Kidney (tissue), 13 donors: ENCODE measurements at regions not wholly inside any gene's neighbourhood (a gene's known extent, or its start where the extent isn't known, plus 50 kb on each side); places are given as distances from the start of the nearest gene placed in this dataset.
"Not testable (repeated sequence)": the region's sequence is repeated elsewhere in the genome, so short reads cannot be mapped to it uniquely, and the experiment has no call there.

ENCODE experiments used
- DNase-seq, 5 donors: peaks; one replicate each; pipeline ENCODE4 v3.0.0-alpha.2; 2013 to 2020
- FAIRE-seq: peaks from 2 replicates; lab custom pipeline; 2012; peaks lifted over from hg19 to GRCh38; lab: Jason Lieb, UNC
- H3K27ac ChIP-seq, 2 donors: one replicate each; pipeline ENCODE4 v1.7.0; 2013; ENCODE audit warnings: low read depth in 2 of 2, low read length in 2 of 2, inconsistent platforms in 1 of 2
- H3K27me3 ChIP-seq: one replicate; pipeline ENCODE4 v1.7.1; 2013; ENCODE audit warnings: low read length, inconsistent platforms; ENCODE audit not compliant: control insufficient read depth, insufficient read depth
- H3K36me3 ChIP-seq, 3 donors: one replicate each; pipeline versions ENCODE4 v1.7.0 to v1.7.1; 2013; ENCODE audit warnings: low read length in 3 of 3, control low read depth in 1 of 3, inconsistent platforms in 1 of 3; ENCODE audit not compliant: insufficient read depth in 3 of 3, control insufficient read depth in 2 of 3
- H3K4me1 ChIP-seq, 3 donors: one replicate each; pipeline versions ENCODE4 v1.7.0 to v1.7.1; 2013; ENCODE audit warnings: low read length in 3 of 3, inconsistent platforms in 1 of 3, low read depth in 1 of 3; ENCODE audit not compliant: control insufficient read depth in 2 of 3, insufficient read depth in 2 of 3
- H3K4me3 ChIP-seq, 3 donors: one replicate each; pipeline versions ENCODE4 v1.7.0 to v1.8.1; 2013; ENCODE audit warnings: low read length in 3 of 3, control low read depth in 1 of 3, inconsistent platforms in 1 of 3
- H3K9ac ChIP-seq, 3 donors: one replicate each; pipeline versions ENCODE4 v1.7.0 to v1.7.1; 2013; ENCODE audit warnings: low read length in 3 of 3, control low read depth in 1 of 3, inconsistent platforms in 1 of 3
- H3K9me3 ChIP-seq, 3 donors: one replicate each; pipeline versions ENCODE4 v1.7.0 to v1.7.1; 2013; ENCODE audit warnings: low read length in 3 of 3, control low read depth in 1 of 3, inconsistent platforms in 1 of 3; ENCODE audit not compliant: control insufficient read depth in 2 of 3, insufficient read depth in 1 of 3
- CTCF ChIP-seq: IDR thresholded peaks from 3 replicates; pipeline ENCODE4 v1.5.1; 2012; ENCODE audit warnings: mild to moderate bottlenecking, moderate library complexity, borderline replicate concordance; ENCODE audit not compliant: insufficient read depth; ENCODE audit errors: extremely low read depth
- intact Hi-C: fragments of 100-400 bp; cut with DNase I; formaldehyde crosslinking; loops from one replicate; pipeline ENCODE4 v1.11.1; 2022
- donor health status: control.
- donor health status: control.
- donor health status: control.
- donor health status: control.
- donor health status: control.
- donor health status: DM: yes; HTN: yes; CAD: no.
- donor health status: Normal renal cell carcinoma (clear cell type).

GRCh38 chr21:20169812-20170576 is 828.2 kb upstream of the NCAM2 start:
- H3K27ac ChIP-seq, result no peak overlapping the region
- intact Hi-C loops, result no loop called here
- no peak for FAIRE-seq

GRCh38 chr21:20186186-20186585 is 812.0 kb upstream of the NCAM2 start:
- Histone ChIP-seq H3K4me1 (no peaks in the 10 kb centered on the region), H3K27ac (no peak overlapping the region), H3K4me3 (no peak overlapping the region), H3K36me3 (no peaks in the 10 kb centered on the region), H3K9ac (no peak overlapping the region), H3K9me3 (no peaks in the 10 kb centered on the region), H3K27me3 (no peaks in the 10 kb centered on the region)
- no peak for FAIRE-seq
- intact Hi-C loops, result no loop called here
- DNase-seq, result no peak
- no peak for TF ChIP-seq CTCF

More at GRCh38 chr21:20169812-20170576, 828.2 kb upstream of the NCAM2 start:
- no peaks in the 10 kb centered on the region for H3K36me3 ChIP-seq
- TF ChIP-seq CTCF, result no peak
- H3K9me3 ChIP-seq, result no peaks in the 10 kb centered on the region
- no peak overlapping the region for H3K4me3 ChIP-seq
- peak in 2 of 5 donors; percentile 8 to 10 for DNase-seq
- H3K27me3 ChIP-seq, result no peaks in the 10 kb centered on the region
- no peak overlapping the region for H3K9ac ChIP-seq
- H3K4me1 ChIP-seq, result no peaks in the 10 kb centered on the region

GRCh38 chr21:20187028-20187427 is 811.2 kb upstream of the NCAM2 start:
- no peak for TF ChIP-seq CTCF
- no peaks in the 10 kb centered on the region for H3K27me3 ChIP-seq
- no peak overlapping the region for H3K27ac ChIP-seq
- H3K36me3 ChIP-seq, result no peaks in the 10 kb centered on the region
- FAIRE-seq (no peak), DNase-seq (no peak)
- intact Hi-C loops, result no loop called here
- H3K4me1 ChIP-seq, result no peaks in the 10 kb centered on the region
- H3K9me3 ChIP-seq, result no peaks in the 10 kb centered on the region
- no peak overlapping the region for H3K4me3 ChIP-seq
- H3K9ac ChIP-seq, result no peak overlapping the region

- intact Hi-C loops, H3K9me3 ChIP-seq, H3K27ac ChIP-seq, H3K27me3 ChIP-seq, H3K9ac ChIP-seq, H3K4me3 ChIP-seq, FAIRE-seq, H3K4me1 ChIP-seq, DNase-seq, H3K36me3 ChIP-seq: not testable (repeated sequence)
Measured at GRCh38 chr21:20201323-20201722, 796.9 kb upstream of the NCAM2 start.
